Esophagus squamous epithelium (tissue), 5 donors: ENCODE measurements at regions not wholly inside any gene's neighbourhood (a gene's known extent, or its start where the extent isn't known, plus 50 kb on each side); places are given as distances from the start of the nearest gene placed in this dataset.
"Not testable (repeated sequence)": the region's sequence is repeated elsewhere in the genome, so short reads cannot be mapped to it uniquely, and the experiment has no call there.

Experiments used
- DNase-seq: peaks from one replicate; lab custom pipeline; 2025; lab: John Stamatoyannopoulos, UW
- H3K27ac ChIP-seq, 4 donors: fragments of 200-600 bp; sonication (generic); one replicate each; pipeline ENCODE4 v1.5.1; 2016 to 2019; ENCODE audit warnings: mild to moderate bottlenecking in 1 of 4
- H3K27me3 ChIP-seq, 4 donors: fragments of 200-600 bp; sonication (generic); 1 replicate in 3 of 4; 2 replicates in 1 of 4; pipeline versions ENCODE4 v1.5.1 to v1.6.0; 2017 to 2021; ENCODE audit warnings: antibody characterized with exemption in 1 of 4
- H3K36me3 ChIP-seq, 3 donors: fragments of 200-600 bp; sonication (generic); one replicate each; pipeline ENCODE4 v1.5.1; 2016 to 2019
- H3K4me1 ChIP-seq, 3 donors: fragments of 200-600 bp; sonication (generic); one replicate each; pipeline ENCODE4 v1.5.1; 2017 to 2019
- H3K4me3 ChIP-seq, 4 donors: fragments of 200-600 bp; sonication (generic); 1 replicate in 3 of 4; 2 replicates in 1 of 4; pipeline ENCODE4 v1.5.1; 2016 to 2019; ENCODE audit warnings: mild to moderate bottlenecking in 2 of 4, moderate library complexity in 1 of 4
- H3K9me3 ChIP-seq, 3 donors: fragments of 200-600 bp; sonication (generic); one replicate each; pipeline ENCODE4 v1.5.1; 2016 to 2019
- POLR2A ChIP-seq, 4 donors: fragments of 450-650 bp; IDR thresholded peaks; one replicate each; pipeline ENCODE4 v1.6.1; 2017; ENCODE audit warnings: antibody characterized with exemption in 4 of 4, mild to moderate bottlenecking in 4 of 4, moderate library complexity in 3 of 4
- WGBS, 2 donors: methylation state at CpG; one replicate each; pipeline ENCODE4 v1.1.5; 2018; 5-methylcytosine and 5-hydroxymethylcytosine counted together
- intact Hi-C: fragments of 100-400 bp; cut with DNase I; formaldehyde crosslinking; loops from one replicate; pipeline ENCODE4 v1.15.0; 2022
- TF ChIP-seq, protein P1 (sequence below), 6 experiments: fragments of 450-650 bp in 4 of 6; fragments of 200-600 bp in 2 of 6; sonication (generic) in 2 of 6; IDR thresholded peaks; one replicate each; pipeline ENCODE4 v1.5.1; 2016 to 2019; ENCODE audit warnings: antibody characterized with exemption in 6 of 6, mild to moderate bottlenecking in 4 of 6, moderate library complexity in 4 of 6
- donor health status: DM: yes; HTN: yes; CAD: no.

DNA sequence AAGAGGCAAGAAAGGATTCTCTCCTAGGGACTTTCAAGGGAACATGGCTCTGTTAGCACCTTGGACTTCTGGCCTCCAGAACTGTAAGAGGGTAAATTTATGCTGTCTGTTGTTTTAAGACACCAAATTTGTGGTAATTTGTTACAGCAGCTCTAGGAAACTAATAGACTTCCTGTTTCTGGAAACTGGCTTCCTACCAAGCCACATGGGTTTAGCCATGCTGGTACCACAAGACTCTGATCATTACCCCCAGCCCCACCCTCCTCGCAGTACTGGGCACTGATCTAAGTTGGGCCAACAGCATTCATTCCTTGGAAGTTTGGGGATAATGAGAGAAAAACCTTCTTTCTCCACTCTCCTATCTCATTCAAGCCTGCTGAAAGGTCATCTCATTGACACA, 109.5 kb upstream of the SMLR1 start:
- intact Hi-C loops: no loop called here
- no peaks in the 10 kb centered on the region for H3K9me3 ChIP-seq
- 60 to 68% methylated on average over 1 of the region's 1 CpG for WGBS, 2 donors
- no peaks in the 10 kb centered on the region for H3K27me3 ChIP-seq
- DNase-seq: no peak
- no peaks in the 10 kb centered on the region for H3K36me3 ChIP-seq
- no peak for TF ChIP-seq POLR2A (IDR thresholded peaks at IDR 0.05)
- TF ChIP-seq, protein P1, sequence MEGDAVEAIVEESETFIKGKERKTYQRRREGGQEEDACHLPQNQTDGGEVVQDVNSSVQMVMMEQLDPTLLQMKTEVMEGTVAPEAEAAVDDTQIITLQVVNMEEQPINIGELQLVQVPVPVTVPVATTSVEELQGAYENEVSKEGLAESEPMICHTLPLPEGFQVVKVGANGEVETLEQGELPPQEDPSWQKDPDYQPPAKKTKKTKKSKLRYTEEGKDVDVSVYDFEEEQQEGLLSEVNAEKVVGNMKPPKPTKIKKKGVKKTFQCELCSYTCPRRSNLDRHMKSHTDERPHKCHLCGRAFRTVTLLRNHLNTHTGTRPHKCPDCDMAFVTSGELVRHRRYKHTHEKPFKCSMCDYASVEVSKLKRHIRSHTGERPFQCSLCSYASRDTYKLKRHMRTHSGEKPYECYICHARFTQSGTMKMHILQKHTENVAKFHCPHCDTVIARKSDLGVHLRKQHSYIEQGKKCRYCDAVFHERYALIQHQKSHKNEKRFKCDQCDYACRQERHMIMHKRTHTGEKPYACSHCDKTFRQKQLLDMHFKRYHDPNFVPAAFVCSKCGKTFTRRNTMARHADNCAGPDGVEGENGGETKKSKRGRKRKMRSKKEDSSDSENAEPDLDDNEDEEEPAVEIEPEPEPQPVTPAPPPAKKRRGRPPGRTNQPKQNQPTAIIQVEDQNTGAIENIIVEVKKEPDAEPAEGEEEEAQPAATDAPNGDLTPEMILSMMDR (IDR thresholded peaks at IDR 0.05): no peak
- no peaks in the 10 kb centered on the region for H3K4me1 ChIP-seq
- no peak overlapping the region for H3K4me3 ChIP-seq
- H3K27ac ChIP-seq: no peak overlapping the region

DNA sequence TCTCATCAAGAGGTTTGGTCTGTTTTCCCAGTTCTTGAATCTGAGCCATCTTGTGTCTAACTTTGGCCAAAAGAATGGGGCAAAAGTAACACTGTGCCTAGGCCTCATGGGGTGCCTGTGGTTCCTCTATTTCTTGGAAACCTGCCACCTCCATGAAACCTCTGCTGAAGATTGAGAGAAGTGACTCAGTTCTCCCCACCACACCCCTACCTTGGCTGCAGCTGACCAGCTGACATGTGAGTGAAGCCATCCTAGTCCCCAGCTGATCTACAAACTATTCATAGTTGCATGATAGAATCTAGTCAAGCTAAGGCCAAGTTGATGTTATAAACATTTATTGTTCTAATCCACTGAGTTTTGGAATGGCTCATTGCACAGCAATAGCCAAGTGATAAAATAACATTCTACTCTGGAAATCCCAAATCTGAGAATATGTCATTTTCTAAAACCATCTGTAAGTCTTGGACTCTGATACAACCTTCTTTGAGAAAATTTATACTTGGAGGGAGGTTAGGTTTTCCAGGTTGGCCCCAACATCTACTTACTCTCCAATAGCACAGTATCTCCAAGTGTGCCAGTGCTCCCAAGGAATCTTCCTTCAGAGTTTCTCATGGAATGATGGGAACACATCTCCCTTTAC, 107.0 kb upstream of the SMLR1 start:
- no peak for DNase-seq
- intact Hi-C loops: no loop called here
- Histone ChIP-seq H3K4me3 (no peak overlapping the region), H3K9me3 (no peaks in the 10 kb centered on the region), H3K36me3 (no peaks in the 10 kb centered on the region), H3K27me3 (no peaks in the 10 kb centered on the region), H3K27ac (no peak overlapping the region), H3K4me1 (no peaks in the 10 kb centered on the region)
- TF ChIP-seq, protein P1 (IDR thresholded peaks at IDR 0.05): no peak
- no peak for TF ChIP-seq POLR2A (IDR thresholded peaks at IDR 0.05)

DNA sequence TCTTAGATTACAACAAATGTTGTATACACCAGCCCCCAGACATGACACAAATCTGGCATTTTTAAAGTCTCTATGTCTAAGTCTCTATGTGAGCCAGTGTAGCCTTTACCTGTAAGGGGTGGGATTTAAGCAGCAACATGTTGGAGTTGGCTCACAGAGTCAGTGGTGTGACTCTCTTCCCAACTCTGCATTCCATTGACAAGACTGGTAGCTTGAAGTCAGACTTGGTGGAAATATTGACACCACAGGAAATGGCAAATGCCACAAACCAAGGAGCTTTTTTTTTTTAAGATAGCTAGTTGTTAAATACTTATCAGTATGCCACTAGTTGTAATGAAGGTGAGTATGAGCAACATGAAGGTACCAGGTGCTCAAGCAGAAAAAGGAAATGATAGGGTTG, 103.1 kb upstream of the SMLR1 start:
- no peaks in the 10 kb centered on the region for H3K36me3 ChIP-seq
- no peak overlapping the region for H3K4me3 ChIP-seq
- H3K27ac ChIP-seq: no peak overlapping the region
- TF ChIP-seq, protein P1 (IDR thresholded peaks at IDR 0.05): no peak
- TF ChIP-seq POLR2A (IDR thresholded peaks at IDR 0.05): no peak
- intact Hi-C loops: no loop called here
- H3K9me3 ChIP-seq: no peaks in the 10 kb centered on the region
- no peaks in the 10 kb centered on the region for H3K4me1 ChIP-seq
- no peaks in the 10 kb centered on the region for H3K27me3 ChIP-seq
- DNase-seq: no peak

DNA sequence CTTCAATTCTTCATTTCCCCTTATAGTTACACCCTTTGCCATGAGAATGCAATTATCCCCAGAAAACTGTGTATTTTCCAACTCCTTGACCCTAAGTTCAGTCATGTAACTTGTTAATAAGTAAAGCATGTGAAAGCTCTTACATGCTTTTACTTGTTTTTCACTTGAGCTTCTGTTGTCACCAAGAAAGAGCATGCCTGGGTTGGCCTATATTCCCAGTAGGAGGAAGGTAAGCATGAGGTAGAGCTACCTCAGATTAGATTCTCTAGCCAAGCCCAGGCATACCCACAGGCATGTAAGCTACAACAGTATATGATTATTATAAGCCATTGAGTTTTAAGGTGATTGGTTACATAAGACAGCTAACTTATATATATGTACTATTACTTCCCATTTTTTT, 101.7 kb upstream of the SMLR1 start:
- no peak for DNase-seq
- intact Hi-C loops: no loop called here
- H3K4me1 ChIP-seq: no peaks in the 10 kb centered on the region
- TF ChIP-seq, protein P1 (IDR thresholded peaks at IDR 0.05): no peak
- TF ChIP-seq POLR2A (IDR thresholded peaks at IDR 0.05): no peak
- no peaks in the 10 kb centered on the region for H3K9me3 ChIP-seq
- no peak overlapping the region for H3K4me3 ChIP-seq
- H3K36me3 ChIP-seq: no peaks in the 10 kb centered on the region
- H3K27me3 ChIP-seq: no peaks in the 10 kb centered on the region
- H3K27ac ChIP-seq: no peak overlapping the region

DNA sequence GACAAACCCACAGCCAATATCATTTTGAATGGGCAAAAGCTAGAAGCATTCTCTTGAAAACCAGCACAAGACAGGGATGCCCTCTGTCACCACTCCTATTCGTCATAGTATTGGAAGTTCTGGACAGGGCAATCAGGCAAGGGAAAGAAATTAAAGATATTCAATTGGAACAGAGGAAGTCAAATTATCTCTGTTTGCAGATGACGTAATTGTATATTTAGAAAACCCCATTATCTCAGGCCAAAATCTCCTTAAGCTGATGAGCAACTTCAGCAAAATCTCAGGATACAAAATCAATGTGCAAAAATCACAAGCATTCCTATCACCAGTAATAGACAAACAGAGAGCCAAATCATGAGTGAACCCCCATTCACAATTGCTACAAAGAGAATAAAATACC, 99.1 kb upstream of the SMLR1 start:
- H3K36me3 ChIP-seq, H3K27me3 ChIP-seq, H3K27ac ChIP-seq, H3K4me3 ChIP-seq, intact Hi-C loops, H3K9me3 ChIP-seq, H3K4me1 ChIP-seq, DNase-seq: not testable (repeated sequence)
- WGBS, 2 donors: 80 to 90% methylated on average over 2 of the region's 2 CpGs

DNA sequence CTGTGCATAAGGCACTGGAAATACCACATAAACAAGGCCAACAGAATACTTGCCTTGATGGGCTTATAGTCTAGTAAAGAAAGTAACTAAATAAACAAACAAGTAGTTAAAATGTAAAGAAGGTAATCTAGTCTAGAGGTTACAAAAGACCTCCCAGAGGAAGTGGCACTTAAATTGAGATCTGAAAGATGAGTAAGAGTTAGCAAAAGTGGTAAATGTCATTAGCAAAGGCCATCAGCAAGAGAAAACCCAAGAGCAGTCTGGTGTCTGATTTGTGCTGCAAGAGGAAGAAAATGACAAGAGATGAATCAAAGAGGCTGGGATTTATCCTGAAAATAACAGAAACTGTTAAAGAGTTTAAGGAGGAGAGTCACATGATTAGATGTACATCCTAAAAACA, 96.6 kb upstream of the SMLR1 start:
- Histone ChIP-seq H3K27me3 (no peaks in the 10 kb centered on the region), H3K36me3 (no peaks in the 10 kb centered on the region), H3K4me1 (no peaks in the 10 kb centered on the region), H3K9me3 (no peaks in the 10 kb centered on the region), H3K4me3 (no peak overlapping the region), H3K27ac (no peak overlapping the region)
- DNase-seq: no peak
- TF ChIP-seq, protein P1 (IDR thresholded peaks at IDR 0.05): no peak
- no peak for TF ChIP-seq POLR2A (IDR thresholded peaks at IDR 0.05)
- intact Hi-C loops: no loop called here
